ENCODE measurements at regions not wholly inside any gene's neighbourhood (a gene's known extent, or its start where the extent isn't known, plus 50 kb on each side); places are given as distances from the start of the nearest gene placed in this dataset.

DNA sequence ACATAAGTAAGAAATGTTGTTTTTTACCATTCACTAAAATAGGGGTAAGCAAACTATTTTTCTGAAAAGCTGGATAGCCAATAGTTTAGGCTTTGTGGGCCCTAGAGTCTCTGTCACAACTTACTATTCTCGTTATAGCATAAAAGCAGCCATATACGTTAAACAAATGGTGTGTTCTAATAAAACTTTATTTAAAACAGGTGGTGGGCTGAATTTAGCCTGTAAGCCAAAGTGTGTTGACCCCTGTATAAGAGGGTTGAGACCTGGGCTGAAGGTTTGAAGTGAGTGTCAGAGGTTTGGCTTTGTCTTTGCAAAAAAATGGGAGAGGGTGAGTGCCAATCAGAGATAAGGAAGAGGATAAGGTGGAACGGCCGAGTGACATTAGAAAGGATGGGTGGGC, 197.2 kb downstream of the RNF144B start:
- TF ChIP-seq, protein P1, sequence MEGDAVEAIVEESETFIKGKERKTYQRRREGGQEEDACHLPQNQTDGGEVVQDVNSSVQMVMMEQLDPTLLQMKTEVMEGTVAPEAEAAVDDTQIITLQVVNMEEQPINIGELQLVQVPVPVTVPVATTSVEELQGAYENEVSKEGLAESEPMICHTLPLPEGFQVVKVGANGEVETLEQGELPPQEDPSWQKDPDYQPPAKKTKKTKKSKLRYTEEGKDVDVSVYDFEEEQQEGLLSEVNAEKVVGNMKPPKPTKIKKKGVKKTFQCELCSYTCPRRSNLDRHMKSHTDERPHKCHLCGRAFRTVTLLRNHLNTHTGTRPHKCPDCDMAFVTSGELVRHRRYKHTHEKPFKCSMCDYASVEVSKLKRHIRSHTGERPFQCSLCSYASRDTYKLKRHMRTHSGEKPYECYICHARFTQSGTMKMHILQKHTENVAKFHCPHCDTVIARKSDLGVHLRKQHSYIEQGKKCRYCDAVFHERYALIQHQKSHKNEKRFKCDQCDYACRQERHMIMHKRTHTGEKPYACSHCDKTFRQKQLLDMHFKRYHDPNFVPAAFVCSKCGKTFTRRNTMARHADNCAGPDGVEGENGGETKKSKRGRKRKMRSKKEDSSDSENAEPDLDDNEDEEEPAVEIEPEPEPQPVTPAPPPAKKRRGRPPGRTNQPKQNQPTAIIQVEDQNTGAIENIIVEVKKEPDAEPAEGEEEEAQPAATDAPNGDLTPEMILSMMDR (IDR thresholded peaks at IDR 0.05; ENCODE audit: low read length), result no peak
- no peak for TF ChIP-seq EZH2 (IDR thresholded peaks at IDR 0.05; ENCODE audit: borderline replicate concordance, low read length)

Measured in OCI-LY1 (cell line).